Mammary epithelial cell (primary cell): ENCODE measurements at regions not wholly inside any gene's neighbourhood (a gene's known extent, or its start where the extent isn't known, plus 50 kb on each side); places are given as distances from the start of the nearest gene placed in this dataset.

Experiments used
- EZH2 ChIP-seq: IDR thresholded peaks from 2 replicates; pipeline ENCODE4 v1.6.1; 2012; ENCODE audit warnings: low read length, inconsistent platforms, borderline replicate concordance
- TF ChIP-seq, protein P1 (sequence below), 2 donors: IDR thresholded peaks in 1 of 2; conservative IDR thresholded peaks in 1 of 2; 2 replicates each; pipeline ENCODE4 v1.5.1; 2011 to 2012; ENCODE audit warnings: inconsistent platforms in 2 of 2, low read length in 2 of 2, mild to moderate bottlenecking in 2 of 2, control low read depth in 1 of 2, low read depth in 1 of 2; ENCODE audit not compliant: insufficient read depth in 1 of 2; ENCODE audit errors: extremely low read depth in 1 of 2

- TF ChIP-seq, protein P1, sequence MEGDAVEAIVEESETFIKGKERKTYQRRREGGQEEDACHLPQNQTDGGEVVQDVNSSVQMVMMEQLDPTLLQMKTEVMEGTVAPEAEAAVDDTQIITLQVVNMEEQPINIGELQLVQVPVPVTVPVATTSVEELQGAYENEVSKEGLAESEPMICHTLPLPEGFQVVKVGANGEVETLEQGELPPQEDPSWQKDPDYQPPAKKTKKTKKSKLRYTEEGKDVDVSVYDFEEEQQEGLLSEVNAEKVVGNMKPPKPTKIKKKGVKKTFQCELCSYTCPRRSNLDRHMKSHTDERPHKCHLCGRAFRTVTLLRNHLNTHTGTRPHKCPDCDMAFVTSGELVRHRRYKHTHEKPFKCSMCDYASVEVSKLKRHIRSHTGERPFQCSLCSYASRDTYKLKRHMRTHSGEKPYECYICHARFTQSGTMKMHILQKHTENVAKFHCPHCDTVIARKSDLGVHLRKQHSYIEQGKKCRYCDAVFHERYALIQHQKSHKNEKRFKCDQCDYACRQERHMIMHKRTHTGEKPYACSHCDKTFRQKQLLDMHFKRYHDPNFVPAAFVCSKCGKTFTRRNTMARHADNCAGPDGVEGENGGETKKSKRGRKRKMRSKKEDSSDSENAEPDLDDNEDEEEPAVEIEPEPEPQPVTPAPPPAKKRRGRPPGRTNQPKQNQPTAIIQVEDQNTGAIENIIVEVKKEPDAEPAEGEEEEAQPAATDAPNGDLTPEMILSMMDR (conservative IDR thresholded peaks at IDR 0.05 in 1 of 2, IDR thresholded peaks at IDR 0.05 in 1 of 2; ENCODE audit: extremely low read depth in 1 of 2, insufficient read depth in 1 of 2, low read depth in 1 of 2, low read length in 2 of 2), result no peak
- no peak for TF ChIP-seq EZH2
These were observed 103.9 kb upstream of the TNS3 start for GRCh38 chr7:47685712-47686376.
